NCI-H187 treated with DMSO at 0.1 percent for 48 hours (cell line): ENCODE measurements at regions not wholly inside any gene's neighbourhood (a gene's known extent, or its start where the extent isn't known, plus 50 kb on each side); places are given as distances from the start of the nearest gene placed in this dataset.
"Not testable (repeated sequence)": the region's sequence is repeated elsewhere in the genome, so short reads cannot be mapped to it uniquely, and the experiment has no call there.

Experiments used
- DNase-seq: peaks from one replicate; lab custom pipeline; 2025; lab: John Stamatoyannopoulos, UW

GRCh38 chr5:115439042-115439441, 105.5 kb downstream of the FEM1C start:
- DNase-seq, result no peak

- no peak for DNase-seq
Measured at GRCh38 chr5:115435778-115436712, 108.5 kb downstream of the FEM1C start.

- no peak for DNase-seq
Measured at GRCh38 chr5:115435065-115435777, 109.4 kb downstream of the FEM1C start.

- DNase-seq, result no peak
Measured at GRCh38 chr5:115433918-115434317, 110.7 kb downstream of the FEM1C start.

GRCh38 chr5:115432691-115433090, 111.9 kb downstream of the FEM1C start:
- DNase-seq, result peak; percentile 38

GRCh38 chr5:115431116-115431515, 113.5 kb downstream of the FEM1C start:
- DNase-seq, result no peak

- no peak for DNase-seq
Measured at GRCh38 chr5:115430374-115430773, 114.2 kb downstream of the FEM1C start.

GRCh38 chr5:115429345-115429940, 115.1 kb downstream of the FEM1C start:
- DNase-seq, result no peak

- DNase-seq, result no peak
Measured at GRCh38 chr5:115428676-115429075, 115.9 kb downstream of the FEM1C start.

- no peak for DNase-seq
Measured at GRCh38 chr5:115428248-115428647, 116.3 kb downstream of the FEM1C start.

- DNase-seq, result no peak
Measured at GRCh38 chr5:115424446-115424845, 120.1 kb downstream of the FEM1C start.

GRCh38 chr5:115424030-115424429, 120.5 kb downstream of the FEM1C start:
- DNase-seq, result no peak

- no peak for DNase-seq
Measured at GRCh38 chr5:115423541-115423940, 121.0 kb downstream of the FEM1C start.

- DNase-seq, result no peak
Measured at GRCh38 chr5:115423051-115423450, 121.5 kb downstream of the FEM1C start.

GRCh38 chr5:115420812-115421211, 123.8 kb downstream of the FEM1C start:
- not testable (repeated sequence) for DNase-seq

GRCh38 chr5:115419846-115420585, 123.6 kb upstream of the CCDC112 start:
- no peak for DNase-seq

GRCh38 chr5:115418788-115419187, 122.3 kb upstream of the CCDC112 start:
- DNase-seq, result peak; percentile 92

- DNase-seq, result no peak
Measured at GRCh38 chr5:115417076-115417475, 120.6 kb upstream of the CCDC112 start.

GRCh38 chr5:115415143-115415491, 118.7 kb upstream of the CCDC112 start:
- no peak for DNase-seq

- DNase-seq, result no peak
Measured at GRCh38 chr5:115414406-115415142, 118.1 kb upstream of the CCDC112 start.

GRCh38 chr5:115413651-115414050, 117.2 kb upstream of the CCDC112 start:
- no peak for DNase-seq
